HG03064 (cell line): ENCODE measurements at regions not wholly inside any gene's neighbourhood (a gene's known extent, or its start where the extent isn't known, plus 50 kb on each side); places are given as distances from the start of the nearest gene placed in this dataset.

Experiments
- ATAC-seq: cut with Tn5 transposase; IDR thresholded peaks from one replicate; pipeline ENCODE4 v1.9.1; 2021; ENCODE audit warnings: low read depth; ENCODE audit not compliant: unreplicated experiment

DNA sequence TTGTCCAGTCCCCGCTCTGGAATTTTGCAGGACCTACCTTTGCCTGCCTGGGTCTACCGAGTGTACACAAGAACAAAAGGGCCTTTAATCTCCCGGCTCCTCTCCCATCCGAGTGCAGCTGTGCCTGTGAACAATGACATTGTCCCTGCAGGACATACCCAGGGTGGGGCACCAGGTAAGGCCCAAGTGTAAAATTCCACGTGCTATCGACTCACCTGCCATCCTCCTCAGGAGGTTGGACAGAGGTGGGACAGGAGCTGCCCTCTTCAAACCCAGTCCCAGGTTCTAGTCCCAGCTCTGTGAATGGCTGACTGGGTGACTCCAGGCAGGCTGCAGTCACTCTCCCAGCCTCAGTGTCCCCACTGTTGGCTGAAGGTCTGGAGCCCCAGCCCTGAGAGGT, 159.6 kb upstream of the ALDH1B1 start:
- ATAC-seq, result no peak

DNA sequence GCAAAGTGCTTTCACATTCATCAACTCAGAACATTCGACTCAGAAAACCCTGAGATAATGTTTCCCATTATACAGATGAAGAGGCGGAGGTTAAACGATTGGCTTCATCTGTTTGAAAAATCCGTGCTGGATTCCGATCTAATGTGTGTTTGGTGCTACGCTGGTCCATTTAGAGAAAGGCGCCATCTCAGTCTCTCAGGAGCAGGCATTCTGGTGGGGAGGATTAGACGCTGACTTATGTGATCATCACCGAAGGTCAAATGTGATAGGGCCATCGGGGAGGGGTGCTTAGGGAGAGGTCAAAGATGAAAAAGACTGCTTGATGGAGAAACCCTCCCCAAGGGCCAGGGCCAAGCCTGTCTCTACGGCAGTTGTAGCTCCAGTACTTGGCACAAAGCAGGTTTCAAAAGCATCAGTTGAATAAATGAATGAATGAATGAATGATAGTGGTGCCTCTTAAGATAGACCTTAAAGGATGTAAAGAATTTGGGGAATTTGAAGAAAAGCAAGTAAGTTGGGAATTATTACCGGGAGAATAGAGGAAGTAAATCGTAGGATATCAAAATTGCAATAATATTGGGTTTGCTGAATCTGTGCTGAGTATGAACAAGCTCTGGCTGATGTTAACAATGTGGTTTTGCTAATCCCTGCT, 160.6 kb upstream of the SHB start:
- no peak for ATAC-seq

DNA sequence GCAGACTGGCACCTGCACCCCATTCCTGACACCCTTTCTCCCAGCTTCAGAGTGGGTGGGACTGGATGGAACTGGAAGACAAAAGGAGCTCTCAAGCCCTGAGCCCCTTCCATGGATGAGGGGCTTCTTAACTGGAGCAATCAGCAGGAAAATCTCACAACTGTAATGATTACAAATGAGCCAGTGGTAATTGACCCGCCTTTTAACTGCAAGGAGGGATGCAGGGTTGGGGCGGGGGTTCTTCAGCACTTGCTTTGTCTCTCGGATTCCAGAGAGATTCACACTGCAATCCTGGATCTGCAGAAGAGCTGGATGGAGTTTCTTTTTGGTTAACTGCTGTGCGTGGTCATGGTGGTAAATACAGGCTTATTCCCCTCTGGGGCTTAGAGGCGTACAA, 160.1 kb upstream of the SHB start:
- no peak for ATAC-seq

DNA sequence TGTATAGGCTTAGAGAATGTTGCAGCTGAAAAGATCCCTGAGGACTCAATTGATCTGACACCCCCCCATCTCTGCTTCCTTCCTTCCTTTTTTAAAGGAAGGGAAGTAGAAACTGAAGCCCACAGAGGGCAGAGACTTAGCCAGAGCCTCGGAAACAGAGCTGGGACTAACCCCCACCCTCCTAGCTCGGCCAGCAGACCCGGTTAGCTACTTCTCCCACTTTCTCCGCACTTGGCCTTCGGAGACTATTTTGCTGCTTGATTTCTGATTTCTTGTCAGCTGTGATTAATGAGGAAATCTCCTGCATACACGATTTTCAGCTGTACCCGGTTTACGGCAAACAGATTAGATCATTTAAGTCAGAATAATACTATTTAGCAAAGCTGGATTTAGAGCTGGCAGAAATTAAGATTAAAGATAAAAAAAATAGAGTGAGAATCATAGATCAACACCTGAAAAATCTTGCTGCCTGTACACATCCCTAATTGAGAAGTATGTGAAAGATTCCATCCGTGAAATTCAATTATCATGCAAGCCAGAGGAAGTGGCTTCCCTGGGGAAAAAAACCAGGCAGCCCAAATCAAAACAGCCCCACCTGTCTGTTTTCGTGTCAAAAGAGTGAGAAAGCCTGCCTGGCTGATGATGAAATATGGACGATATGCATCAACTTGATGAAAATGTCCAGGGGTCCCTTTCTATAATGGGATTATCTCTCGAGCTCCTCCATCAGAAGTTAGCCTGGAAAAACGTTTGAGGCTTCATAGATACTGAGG, 159.5 kb upstream of the SHB start:
- ATAC-seq, result no peak

DNA sequence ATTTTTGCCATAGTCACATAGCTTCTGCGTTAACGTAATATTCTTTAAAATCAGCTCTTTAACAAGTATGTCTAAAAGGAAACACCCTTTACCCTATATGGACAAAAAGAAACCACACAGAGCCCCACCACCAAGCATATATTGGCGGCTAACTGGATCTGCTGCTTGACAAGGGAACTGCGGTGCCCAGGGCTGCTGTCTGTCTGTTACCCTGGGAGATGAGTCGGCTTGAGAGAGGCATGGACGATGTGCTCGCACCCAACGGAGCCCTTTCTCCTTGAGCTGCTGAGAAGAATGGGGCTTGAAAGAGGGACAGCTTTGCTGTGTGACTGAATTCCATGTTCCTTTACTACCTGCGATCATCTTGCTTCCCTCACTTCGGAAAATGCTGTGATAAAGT, 158.6 kb upstream of the SHB start:
- no peak for ATAC-seq

DNA sequence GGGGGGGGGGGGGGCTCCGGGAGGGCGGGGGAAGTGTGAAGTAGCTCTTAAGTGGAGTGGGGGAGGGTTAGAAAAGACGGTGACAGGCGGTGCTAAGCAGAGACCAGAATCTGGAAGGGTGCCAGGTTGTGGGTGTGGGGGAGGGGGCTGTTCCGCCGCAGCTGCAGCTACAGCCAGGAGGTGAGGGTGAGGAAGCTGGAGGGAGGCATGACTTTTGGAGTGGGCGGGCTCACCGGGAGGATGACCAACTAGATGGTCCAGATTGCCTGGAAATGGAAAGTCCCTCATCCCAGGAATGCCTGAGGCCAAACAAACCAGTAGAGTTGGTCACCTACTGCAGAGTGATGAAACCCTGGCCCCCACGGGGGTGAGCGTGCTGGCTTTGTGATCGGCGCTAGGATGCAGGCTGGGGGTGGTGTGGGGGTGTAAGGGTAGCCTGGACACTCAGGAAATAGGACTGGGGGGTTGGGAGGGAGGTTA, 158.1 kb upstream of the SHB start:
- ATAC-seq, result no peak

DNA sequence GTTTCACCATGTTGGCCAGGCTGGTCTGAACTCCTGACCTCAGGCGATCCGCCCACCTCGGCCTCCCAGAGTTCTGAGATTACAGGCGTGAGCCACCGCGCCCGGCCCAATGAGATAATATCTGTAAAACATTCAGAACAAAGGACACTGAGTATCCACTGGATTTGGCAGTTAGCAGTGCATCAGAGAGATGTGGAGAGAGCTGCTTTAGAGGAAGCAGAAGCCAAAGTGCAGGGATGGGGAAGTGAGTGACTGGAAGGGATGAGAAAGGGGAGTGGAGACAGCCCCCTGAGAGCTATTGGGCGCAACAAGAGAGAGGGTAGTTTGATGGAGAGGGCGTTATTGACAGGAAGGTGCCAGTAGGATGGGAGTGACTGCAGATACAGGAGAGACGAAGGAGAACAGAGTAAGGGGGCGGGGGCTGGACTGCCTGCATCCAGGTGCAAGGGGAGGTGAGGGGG, 157.5 kb upstream of the SHB start:
- ATAC-seq, result no peak

DNA sequence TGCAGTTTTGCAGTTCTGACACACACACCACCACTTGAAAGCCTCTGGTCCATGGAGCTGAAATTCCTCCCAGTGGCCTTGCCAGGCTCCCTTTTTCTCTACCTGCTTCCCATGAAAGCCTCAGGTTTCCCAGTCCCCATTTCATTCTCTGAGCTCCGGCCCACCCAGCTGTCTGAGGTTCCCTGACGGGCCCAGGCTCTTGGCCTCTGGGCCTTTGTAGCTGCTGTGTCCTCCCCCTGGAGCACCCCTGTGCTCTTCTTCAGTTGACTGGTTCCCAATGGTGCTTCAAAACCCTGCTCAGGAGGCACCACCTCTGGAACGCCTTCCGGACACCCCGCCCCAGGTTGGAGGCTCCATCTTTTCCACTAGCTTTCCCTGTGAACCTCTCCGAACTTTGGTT, 155.9 kb upstream of the SHB start:
- no peak for ATAC-seq

DNA sequence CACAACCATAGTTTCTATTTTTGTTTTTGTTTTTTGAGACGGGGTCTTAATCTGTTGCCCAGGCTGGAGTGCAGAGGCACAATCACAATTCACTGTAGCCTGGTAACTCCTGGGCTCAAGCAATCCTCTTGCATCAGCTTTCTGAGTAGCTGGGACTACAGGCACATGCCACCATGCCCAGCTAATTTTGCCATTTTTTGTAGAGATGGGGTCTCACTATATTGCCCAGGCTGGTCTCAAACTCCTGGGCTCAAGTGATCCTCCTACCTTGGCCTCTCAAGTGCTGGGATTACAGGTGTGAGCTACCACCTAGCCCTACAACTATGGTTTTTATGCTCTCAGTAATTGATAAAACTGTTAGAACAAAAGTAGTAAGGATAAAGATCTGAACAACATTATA, 147.5 kb upstream of the SHB start:
- no peak for ATAC-seq

DNA sequence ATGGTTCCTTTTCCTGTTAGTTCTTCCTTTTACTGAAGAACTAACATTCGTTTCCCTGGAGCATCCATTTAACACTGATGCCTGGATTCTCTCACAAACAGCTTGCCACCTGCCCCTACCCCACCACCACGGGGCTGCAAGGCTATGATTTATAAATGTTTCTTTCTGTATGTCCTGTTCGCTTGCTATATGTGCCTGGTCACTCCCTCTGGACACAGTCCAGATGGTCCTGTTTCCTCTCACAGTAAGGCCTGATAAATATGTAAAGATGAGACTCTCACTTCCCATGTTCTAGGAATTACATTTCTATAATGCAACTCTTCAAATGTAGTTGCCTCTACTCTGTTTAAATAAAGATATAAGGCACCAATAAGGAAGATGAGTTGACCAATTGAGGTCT, 146.4 kb upstream of the SHB start:
- no peak for ATAC-seq

DNA sequence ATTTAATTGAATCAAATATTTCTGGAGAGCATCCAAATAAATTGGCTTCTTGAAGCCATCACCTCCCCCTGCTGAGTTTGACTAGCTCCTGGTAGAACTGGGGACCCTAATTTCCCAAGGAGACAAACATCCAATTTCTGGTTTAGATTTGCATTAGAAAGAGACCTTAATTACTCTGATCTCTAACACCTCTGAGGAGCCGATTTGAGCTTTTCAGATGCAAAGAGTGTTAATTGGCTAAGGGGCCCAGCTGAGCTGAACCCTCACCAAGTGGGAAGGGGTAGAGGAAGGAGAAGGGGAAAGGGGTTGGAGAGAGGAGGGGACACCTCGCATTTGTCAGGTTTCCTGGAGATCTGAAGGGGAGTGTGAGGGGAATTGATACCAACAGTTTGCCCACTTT, 145.4 kb upstream of the SHB start:
- ATAC-seq, result no peak

DNA sequence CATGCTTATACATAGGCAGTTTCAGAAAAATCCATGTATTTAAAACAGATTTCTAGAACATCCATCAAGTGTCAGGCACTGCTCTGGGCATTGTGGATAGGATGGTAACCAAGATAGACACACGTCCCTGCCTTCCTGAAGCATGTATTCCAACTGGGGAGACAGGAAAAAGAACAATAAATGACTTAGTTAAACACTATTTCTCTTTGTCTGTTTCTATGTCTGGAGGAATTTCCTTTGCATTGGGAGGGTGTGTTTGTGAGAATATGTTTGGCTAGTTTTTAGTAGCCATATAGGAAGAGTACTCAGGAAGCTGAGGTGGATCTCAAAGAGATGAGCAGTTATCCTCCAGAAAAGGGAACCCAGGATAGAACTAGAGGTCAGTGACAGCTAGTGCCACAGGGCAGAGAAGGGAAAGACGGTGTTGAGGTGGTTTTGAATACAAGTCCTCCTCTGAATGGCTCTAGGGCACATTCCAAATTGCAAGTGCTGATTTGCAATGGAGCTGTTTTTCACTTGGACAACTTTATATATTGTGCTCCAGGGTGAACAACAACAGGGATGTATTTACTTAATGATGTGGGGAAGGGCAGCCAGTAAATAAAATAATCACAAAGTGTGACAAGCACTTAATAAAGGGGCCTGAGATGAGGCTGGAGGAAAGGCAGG, 144.7 kb upstream of the SHB start:
- no peak for ATAC-seq

DNA sequence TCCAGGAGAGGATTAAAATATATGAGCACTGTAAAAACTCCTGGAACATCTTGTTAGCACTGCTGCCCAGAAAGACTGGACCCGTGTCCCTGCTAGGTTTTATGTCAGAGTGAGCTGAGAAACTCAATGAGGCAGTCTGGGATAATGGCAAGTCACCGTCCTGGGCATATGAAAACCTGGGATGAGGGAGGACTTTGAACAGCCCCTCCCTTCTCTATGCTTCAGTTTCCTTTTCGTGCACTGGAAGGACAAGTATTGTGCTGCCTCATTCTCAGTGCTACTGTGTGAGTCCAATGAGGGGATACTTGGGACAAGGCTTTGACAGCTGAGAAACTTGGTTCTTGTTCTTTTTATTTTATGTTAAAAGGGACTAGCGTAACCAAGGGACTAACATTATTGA, 143.0 kb upstream of the SHB start:
- no peak for ATAC-seq

DNA sequence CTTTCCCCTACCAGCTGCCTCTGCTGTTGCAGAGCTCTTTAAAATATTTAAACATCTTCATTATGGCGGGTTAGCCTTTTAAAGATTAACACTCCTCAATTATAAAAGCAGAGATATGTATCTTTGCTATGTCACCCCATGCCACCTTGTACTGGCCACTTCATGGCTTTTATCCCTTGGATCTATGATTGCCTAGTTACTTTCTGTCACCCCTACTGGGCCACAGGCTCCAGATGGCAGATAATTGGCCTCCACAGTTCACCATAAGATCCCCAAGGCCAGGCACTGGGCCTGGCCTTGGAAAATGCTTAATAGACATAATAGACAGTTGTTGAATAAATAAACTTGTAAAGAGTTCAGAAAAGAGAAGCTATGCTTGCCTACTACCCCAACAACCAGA, 142.0 kb upstream of the SHB start:
- ATAC-seq, result no peak

DNA sequence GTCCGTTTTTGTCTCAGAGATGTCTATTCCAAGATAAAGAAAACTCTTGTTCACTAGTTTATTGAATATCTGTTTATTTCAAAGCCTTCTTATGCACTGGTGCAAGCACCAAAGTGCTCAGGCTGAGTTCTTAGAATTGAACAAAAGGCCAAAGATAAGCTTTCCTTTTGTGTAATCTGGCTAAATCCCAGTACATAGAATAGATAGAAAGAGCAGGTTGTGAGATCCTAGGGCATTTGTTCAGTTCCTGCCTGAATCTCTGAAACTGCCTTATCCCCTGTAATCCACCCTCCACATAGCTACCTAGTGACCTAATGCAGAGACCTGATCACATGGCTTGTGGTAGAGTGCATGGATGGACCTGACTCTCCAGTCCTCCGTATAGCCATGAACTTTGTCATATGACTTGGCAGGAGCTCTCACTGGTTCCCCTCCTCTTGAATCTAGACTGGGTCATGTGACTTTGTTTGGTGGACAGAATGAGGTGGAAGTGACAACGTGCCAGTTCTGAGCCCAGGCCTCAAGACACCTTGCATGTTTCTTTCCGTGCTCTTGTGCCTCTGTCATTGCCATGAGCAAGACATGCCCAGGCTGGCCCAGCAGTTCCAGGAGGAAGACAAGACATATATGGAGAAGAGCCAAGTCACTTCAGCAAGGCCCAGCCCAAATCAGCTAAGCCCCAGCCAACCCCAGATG, 139.3 kb upstream of the SHB start:
- ATAC-seq, result no peak

DNA sequence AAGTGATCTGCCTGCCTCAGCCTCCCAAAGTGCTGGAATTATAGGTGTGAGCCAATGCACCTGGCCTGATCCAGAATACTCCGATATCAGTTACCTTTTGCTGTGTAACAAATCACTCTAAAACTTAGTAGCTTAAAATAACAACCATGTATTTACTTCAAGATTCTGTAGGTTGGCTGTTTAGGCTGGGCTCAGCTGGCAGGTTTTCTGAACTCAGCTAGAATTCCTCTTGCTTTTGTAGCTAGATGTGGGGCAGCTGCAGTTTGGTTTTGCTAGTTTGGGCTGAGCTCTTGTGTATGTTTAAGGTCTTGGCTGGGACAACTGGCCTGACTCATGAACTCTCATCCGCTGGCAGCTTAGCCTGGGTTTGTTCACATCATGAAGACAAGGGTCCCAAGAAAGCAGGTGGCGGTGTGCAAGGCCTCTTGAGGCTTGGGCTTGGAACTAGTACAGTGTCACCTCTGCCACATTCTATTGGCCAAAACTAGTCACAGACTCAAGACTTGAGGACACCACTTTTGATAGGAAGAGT, 138.3 kb upstream of the SHB start:
- ATAC-seq, result no peak

DNA sequence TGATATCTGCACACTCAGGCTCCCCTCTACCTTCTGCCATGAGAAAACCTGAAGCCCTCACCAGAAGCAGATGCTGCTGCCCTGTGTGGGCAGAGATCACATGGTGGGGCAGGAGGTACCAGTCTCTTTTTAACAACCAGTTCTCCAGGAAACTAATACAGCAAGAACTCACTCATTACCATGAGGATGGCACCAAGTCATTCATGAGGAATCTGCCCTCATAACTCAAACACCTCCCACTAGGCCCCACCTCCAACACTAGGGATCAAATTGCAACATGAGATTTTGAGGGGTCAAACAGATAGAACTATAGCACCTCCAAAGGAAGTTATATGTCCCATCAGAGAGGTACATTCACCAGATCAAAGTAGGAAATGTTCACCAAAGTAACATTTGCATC, 136.3 kb upstream of the SHB start:
- ATAC-seq, result no peak

DNA sequence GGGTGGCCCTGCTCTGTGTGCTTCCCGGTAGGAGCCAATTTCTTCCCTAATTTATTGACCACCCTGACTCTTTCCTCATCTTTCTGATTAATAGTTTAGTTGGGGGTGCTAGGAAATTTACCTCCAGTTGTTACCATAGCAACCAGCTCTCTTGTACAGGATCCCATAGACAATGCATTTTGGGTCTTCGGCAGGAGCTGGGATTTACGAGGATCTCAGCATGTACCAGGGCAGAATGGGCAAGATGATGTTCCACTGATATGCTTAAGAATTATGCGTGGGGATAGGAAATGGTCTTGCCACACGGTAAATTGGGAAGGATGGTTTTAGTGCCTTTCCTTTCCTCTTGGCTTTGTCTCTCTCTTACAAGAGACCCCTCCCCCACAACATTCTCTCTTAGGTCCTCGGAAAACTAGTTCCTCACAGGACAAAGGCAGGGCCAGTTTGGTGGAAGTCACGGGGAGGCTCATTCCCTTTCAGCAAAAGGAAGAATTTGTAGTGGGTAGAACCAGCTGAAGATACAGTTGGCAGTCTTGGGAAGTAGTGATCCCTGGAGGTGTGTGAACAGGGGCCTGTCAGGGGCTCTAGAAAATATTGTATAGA, 133.4 kb upstream of the SHB start:
- ATAC-seq, result no peak

DNA sequence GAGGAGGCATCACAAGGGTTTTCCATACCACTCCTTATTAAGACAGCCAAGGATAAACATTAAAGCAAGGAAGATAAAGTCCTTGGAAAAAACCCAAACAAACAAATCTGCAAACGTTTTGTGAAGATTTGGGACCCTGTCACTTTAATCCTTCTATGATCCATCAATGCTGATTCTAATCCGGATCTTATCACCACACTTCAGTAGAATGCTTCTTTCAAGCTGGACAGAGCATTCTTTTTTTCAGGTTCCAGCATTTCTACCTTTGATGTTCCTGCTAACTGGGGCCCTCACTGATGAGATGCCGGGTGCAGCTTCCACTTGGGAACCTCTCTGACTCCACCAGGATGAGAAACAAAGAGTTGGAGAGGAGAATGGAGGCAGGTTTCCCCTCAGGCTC, 132.8 kb upstream of the SHB start:
- ATAC-seq, result no peak

DNA sequence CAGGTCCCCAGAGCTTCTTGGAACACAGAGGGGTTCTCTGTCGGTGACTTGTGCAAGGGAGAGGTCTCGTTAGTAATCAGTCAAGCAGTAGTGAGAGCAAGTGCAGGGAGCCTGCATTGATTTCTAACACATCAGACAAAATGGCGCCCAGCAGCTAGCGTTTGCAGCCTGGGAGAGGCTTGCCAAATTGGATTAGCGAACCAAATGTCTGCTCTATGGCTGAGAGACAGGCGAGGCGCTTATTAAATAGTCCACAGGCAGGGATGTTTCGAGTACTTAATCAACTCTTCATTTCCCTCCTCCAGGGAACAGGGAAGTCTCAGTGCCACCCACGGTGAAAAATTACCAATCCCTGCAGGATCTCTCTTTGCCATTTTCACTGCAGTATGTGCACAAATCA, 131.4 kb upstream of the SHB start:
- no peak for ATAC-seq

DNA sequence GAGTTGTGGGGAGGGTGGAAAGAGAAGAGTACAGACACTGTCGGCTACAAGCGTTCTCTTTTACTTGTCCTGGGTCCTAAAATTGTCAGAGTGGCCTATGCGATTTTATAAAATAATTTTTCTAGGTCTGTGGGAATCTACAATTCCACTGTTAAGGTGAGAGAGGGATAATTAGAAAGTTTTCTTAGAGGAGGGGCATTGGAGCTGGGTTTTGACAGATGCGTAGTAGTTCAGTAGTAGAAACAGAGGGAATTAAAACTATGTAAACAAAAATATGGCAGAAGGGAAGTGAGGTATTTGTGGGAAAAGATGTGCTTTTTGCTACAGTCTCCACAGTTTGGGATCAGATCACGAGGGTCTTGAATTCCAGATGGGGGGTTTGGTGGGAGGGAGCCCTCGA, 129.1 kb upstream of the SHB start:
- ATAC-seq, result no peak
